ENCODE measurements at regions not wholly inside any gene's neighbourhood (a gene's known extent, or its start where the extent isn't known, plus 50 kb on each side); places are given as distances from the start of the nearest gene placed in this dataset.

GRCh38 chr9:129380961-129381401 is 202.9 kb upstream of the IER5L start:
- no peaks in the 10 kb centered on the region for H3K36me3 ChIP-seq (replicated peaks; ENCODE audit: insufficient read depth, low read length)
- TF ChIP-seq, protein P1, sequence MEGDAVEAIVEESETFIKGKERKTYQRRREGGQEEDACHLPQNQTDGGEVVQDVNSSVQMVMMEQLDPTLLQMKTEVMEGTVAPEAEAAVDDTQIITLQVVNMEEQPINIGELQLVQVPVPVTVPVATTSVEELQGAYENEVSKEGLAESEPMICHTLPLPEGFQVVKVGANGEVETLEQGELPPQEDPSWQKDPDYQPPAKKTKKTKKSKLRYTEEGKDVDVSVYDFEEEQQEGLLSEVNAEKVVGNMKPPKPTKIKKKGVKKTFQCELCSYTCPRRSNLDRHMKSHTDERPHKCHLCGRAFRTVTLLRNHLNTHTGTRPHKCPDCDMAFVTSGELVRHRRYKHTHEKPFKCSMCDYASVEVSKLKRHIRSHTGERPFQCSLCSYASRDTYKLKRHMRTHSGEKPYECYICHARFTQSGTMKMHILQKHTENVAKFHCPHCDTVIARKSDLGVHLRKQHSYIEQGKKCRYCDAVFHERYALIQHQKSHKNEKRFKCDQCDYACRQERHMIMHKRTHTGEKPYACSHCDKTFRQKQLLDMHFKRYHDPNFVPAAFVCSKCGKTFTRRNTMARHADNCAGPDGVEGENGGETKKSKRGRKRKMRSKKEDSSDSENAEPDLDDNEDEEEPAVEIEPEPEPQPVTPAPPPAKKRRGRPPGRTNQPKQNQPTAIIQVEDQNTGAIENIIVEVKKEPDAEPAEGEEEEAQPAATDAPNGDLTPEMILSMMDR (IDR thresholded peaks at IDR 0.05; ENCODE audit: low read length), result no peak
- TF ChIP-seq EZH2 (optimal IDR thresholded peaks at IDR 0.05; ENCODE audit: low read depth, low read length) (no peak), EZH2phosphoT487 (IDR thresholded peaks at IDR 0.05; ENCODE audit: low read length) (no peak)
- H2AFZ ChIP-seq (ENCODE audit: low read length), result no peak overlapping the region
- H4K20me1 ChIP-seq (ENCODE audit: insufficient read depth, low read length), result no peaks in the 10 kb centered on the region
- H3K4me1 ChIP-seq (ENCODE audit: low read length), result no peaks in the 10 kb centered on the region
- no peaks in the 10 kb centered on the region for H3K9me2 ChIP-seq (replicated peaks; ENCODE audit: insufficient read depth, low read length)
- H3K27me3 ChIP-seq (replicated peaks; ENCODE audit: insufficient read depth, low read length), result peaks cover 73% of the 10 kb centered on the region
- H3F3A ChIP-seq (ENCODE audit: insufficient read depth, low read length), result no peaks in the 10 kb centered on the region
- no peak overlapping the region for H3K27ac ChIP-seq (ENCODE audit: low read length)
- no peak overlapping the region for H3K4me3 ChIP-seq (ENCODE audit: low read length)
- no peaks in the 10 kb centered on the region for H3K9me3 ChIP-seq (replicated peaks; ENCODE audit: insufficient read depth, low read length)
- H3K9ac ChIP-seq (ENCODE audit: low read length), result no peak overlapping the region
- no peak overlapping the region for H3K4me2 ChIP-seq (ENCODE audit: low read depth, low read length)
- DNase-seq, result no peak
- no peaks in the 10 kb centered on the region for H3K79me2 ChIP-seq (ENCODE audit: low read length)

- Histone ChIP-seq H3K9me2 (replicated peaks; ENCODE audit: insufficient read depth, low read length) (no peaks in the 10 kb centered on the region), H3K27ac (ENCODE audit: low read length) (no peak overlapping the region), H3K4me1 (ENCODE audit: low read length) (no peaks in the 10 kb centered on the region), H3K9me3 (replicated peaks; ENCODE audit: insufficient read depth, low read length) (no peaks in the 10 kb centered on the region), H3K79me2 (ENCODE audit: low read length) (no peaks in the 10 kb centered on the region), H3F3A (ENCODE audit: insufficient read depth, low read length) (no peaks in the 10 kb centered on the region), H3K4me3 (ENCODE audit: low read length) (no peak overlapping the region), H3K27me3 (replicated peaks; ENCODE audit: insufficient read depth, low read length) (peaks cover 69% of the 10 kb centered on the region), H3K9ac (ENCODE audit: low read length) (no peak overlapping the region), H3K36me3 (replicated peaks; ENCODE audit: insufficient read depth, low read length) (no peaks in the 10 kb centered on the region), H4K20me1 (ENCODE audit: insufficient read depth, low read length) (no peaks in the 10 kb centered on the region), H3K4me2 (ENCODE audit: low read depth, low read length) (no peak overlapping the region), H2AFZ (ENCODE audit: low read length) (no peak overlapping the region)
- no peak for TF ChIP-seq EZH2 (optimal IDR thresholded peaks at IDR 0.05; ENCODE audit: low read depth, low read length)
- no peak for TF ChIP-seq EZH2phosphoT487 (IDR thresholded peaks at IDR 0.05; ENCODE audit: low read length)
- TF ChIP-seq, protein P1 (IDR thresholded peaks at IDR 0.05; ENCODE audit: low read length), result no peak
- no peak for DNase-seq
These were observed 201.8 kb upstream of the IER5L start for GRCh38 chr9:129379886-129380285.

DNA sequence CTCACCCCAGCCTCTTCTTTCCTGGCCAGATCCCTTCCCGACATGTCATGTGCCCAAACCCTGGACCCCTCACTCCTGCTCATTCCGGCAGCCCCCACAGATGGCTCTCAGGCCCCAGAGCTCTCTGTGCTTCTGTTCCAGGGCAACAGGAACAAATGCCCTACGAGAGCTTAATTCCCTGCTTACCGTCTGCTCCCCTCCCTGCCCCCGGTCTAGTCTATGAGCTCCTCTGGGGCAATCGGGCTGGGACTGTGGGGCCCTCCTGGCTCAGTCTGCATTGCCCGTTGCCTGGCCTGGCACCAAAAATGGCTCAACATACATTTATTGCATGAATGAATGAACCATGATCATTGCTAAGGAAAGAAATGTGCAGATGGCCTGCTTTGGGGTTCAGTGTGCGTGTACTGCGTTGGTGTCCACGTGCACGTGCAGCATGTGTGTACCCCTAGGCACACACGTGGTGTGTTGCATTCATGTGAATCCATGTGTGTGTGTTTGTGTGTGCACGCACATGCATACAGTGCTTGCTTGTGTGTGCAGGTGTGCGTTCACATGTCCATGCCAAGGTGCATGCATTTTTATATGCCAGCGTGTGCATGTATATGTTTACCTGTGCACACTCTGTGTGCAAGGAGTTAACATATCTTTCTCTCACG is 201.2 kb upstream of the IER5L start:
- Histone ChIP-seq H3F3A (ENCODE audit: insufficient read depth, low read length) (no peaks in the 10 kb centered on the region), H3K9ac (ENCODE audit: low read length) (no peak overlapping the region), H3K27me3 (replicated peaks; ENCODE audit: insufficient read depth, low read length) (peaks cover 63% of the 10 kb centered on the region), H3K4me1 (ENCODE audit: low read length) (no peaks in the 10 kb centered on the region), H3K27ac (ENCODE audit: low read length) (no peak overlapping the region), H2AFZ (ENCODE audit: low read length) (no peak overlapping the region), H3K9me2 (replicated peaks; ENCODE audit: insufficient read depth, low read length) (no peaks in the 10 kb centered on the region), H3K4me2 (ENCODE audit: low read depth, low read length) (no peak overlapping the region), H3K36me3 (replicated peaks; ENCODE audit: insufficient read depth, low read length) (no peaks in the 10 kb centered on the region), H3K9me3 (replicated peaks; ENCODE audit: insufficient read depth, low read length) (no peaks in the 10 kb centered on the region), H3K4me3 (ENCODE audit: low read length) (no peak overlapping the region), H4K20me1 (ENCODE audit: insufficient read depth, low read length) (no peaks in the 10 kb centered on the region), H3K79me2 (ENCODE audit: low read length) (no peaks in the 10 kb centered on the region)
- TF ChIP-seq EZH2phosphoT487 (IDR thresholded peaks at IDR 0.05; ENCODE audit: low read length), result no peak
- TF ChIP-seq EZH2 (optimal IDR thresholded peaks at IDR 0.05; ENCODE audit: low read depth, low read length), result no peak
- TF ChIP-seq, protein P1 (IDR thresholded peaks at IDR 0.05; ENCODE audit: low read length), result no peak
- DNase-seq, result no peak

Data from MM.1S (cell line).